ENCODE measurements at regions not wholly inside any gene's neighbourhood (a gene's known extent, or its start where the extent isn't known, plus 50 kb on each side); places are given as distances from the start of the nearest gene placed in this dataset.

DNA sequence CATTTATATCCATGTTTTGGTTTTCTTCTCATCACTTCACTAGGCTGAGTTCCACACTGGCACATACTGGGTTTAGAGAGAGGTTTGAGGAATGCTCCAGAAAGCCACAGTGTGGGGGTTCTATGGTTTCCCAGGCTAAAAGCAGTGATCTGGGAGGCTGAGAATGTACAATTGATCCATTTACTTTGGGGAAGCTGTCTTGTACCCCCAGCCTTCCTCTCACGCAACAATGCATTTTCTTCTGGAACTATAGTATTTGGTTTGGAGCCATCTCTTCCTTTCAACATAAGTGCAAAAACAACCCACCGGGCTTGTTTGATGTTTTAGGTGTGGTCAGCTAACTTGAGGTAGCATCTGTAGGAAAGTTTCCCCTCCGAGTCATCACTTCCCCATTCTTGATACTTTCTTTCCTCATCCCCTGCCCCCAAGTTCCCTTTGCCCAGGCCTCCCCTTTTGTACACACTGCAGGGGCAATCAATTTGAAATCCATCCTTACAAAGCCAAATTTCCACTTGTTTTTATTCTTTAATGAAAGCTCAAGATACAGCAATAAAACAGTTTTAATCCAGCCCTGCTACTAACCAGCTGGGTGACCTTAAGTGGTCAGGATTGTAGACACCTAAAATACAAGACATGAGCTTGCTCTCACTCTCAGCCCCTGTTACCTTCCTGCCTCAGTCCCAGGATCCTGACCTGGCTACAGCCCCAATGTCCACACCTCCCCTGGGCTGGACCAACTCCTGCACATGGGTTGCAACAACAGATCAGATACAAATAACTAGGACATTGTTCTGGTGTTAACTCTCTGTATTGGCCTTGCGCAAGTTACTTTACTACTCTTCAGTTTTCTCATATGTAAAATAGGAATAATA lies 109.2 kb downstream of the FHDC1 start:
- in situ Hi-C loops (cut with HindIII; ENCODE audit: low sequenced_read_pairs): no loop called here
- no peak for TF ChIP-seq CTCF (IDR thresholded peaks at IDR 0.05; ENCODE audit: low read depth, low read length, missing control alignments)
- peak; percentile 22 for DNase-seq (ENCODE audit: low read depth)
- H3K4me3 ChIP-seq (ENCODE audit: low read depth, low read length): no peak overlapping the region

DNA sequence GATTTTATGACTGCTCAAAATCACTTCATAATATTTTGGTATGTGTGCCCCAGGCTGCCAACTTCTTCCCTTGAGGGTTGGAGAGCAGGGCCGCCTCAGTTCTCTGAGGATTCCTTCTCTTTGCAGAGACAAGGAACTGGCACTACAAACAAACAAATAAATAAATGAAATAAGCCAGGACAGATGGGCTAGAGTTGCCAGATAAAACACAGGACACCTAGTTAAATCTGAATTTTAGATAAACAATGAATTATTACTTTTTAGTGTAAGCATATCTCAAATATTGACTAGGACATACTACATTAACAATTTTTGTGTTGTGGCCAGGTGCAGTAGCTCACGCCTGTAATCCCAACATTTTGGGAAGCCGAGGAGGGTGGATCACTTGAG lies 122.5 kb downstream of the FHDC1 start:
- no peak overlapping the region for H3K4me3 ChIP-seq (ENCODE audit: low read depth, low read length)
- in situ Hi-C loops (cut with HindIII; ENCODE audit: low sequenced_read_pairs): no loop called here
- no peak for DNase-seq (ENCODE audit: low read depth)
- TF ChIP-seq CTCF (IDR thresholded peaks at IDR 0.05; ENCODE audit: low read depth, low read length, missing control alignments): no peak

GRCh38 chr4:153060196-153060595 lies 124.1 kb downstream of the FHDC1 start:
- H3K4me3 ChIP-seq (ENCODE audit: low read depth, low read length): no peak overlapping the region
- no peak for TF ChIP-seq CTCF (IDR thresholded peaks at IDR 0.05; ENCODE audit: low read depth, low read length, missing control alignments)
- in situ Hi-C loops (cut with HindIII; ENCODE audit: low sequenced_read_pairs): loop anchor here (5.0 kb wide), 1 partner anchor 33 kb away; no protein-coding TSS in a partner anchor
- DNase-seq (ENCODE audit: low read depth): no peak

- TF ChIP-seq CTCF (IDR thresholded peaks at IDR 0.05; ENCODE audit: low read depth, low read length, missing control alignments): no peak
- H3K4me3 ChIP-seq (ENCODE audit: low read depth, low read length): no peak overlapping the region
- in situ Hi-C loops (cut with HindIII; ENCODE audit: low sequenced_read_pairs): loop anchor here (5.0 kb wide), 1 partner anchor 35 kb away; no protein-coding TSS in a partner anchor
- no peak for DNase-seq (ENCODE audit: low read depth)
Observed at GRCh38 chr4:153061971-153062370, 125.8 kb downstream of the FHDC1 start.

GRCh38 chr4:153062652-153063168 lies 126.6 kb downstream of the FHDC1 start:
- DNase-seq (ENCODE audit: low read depth): no peak
- H3K4me3 ChIP-seq (ENCODE audit: low read depth, low read length): no peak overlapping the region
- in situ Hi-C loops (cut with HindIII; ENCODE audit: low sequenced_read_pairs): loop anchor here (5.0 kb wide), 1 partner anchor 35 kb away; no protein-coding TSS in a partner anchor
- TF ChIP-seq CTCF (IDR thresholded peaks at IDR 0.05; ENCODE audit: low read depth, low read length, missing control alignments): no peak

DNA sequence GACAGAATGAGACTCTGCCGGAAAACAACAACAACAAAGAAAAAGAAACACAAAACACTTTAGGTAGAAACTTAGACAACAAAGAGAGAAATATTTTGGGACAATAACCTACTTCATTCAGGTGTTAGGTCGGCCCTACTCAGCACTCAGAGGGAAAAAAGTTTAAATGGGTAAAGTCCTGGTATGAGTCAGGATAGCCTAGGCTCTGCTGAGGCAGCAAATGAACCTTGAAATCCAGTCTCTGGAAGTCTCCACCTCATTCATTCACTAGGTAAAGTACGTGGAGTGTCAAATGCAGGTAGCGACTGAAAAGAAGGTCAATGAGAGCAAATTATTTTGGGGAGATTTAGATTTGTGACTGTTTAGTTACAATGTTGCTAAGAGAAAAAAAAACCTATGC lies 127.4 kb downstream of the FHDC1 start:
- H3K4me3 ChIP-seq (ENCODE audit: low read depth, low read length): no peak overlapping the region
- in situ Hi-C loops (cut with HindIII; ENCODE audit: low sequenced_read_pairs): loop anchor here (5.0 kb wide), 1 partner anchor 36 kb away; no protein-coding TSS in a partner anchor
- no peak for DNase-seq (ENCODE audit: low read depth)
- no peak for TF ChIP-seq CTCF (IDR thresholded peaks at IDR 0.05; ENCODE audit: low read depth, low read length, missing control alignments)
